Smooth muscle cell (in vitro differentiated cells): ENCODE measurements at regions not wholly inside any gene's neighbourhood (a gene's known extent, or its start where the extent isn't known, plus 50 kb on each side); places are given as distances from the start of the nearest gene placed in this dataset.
A peak's percentile ranks its signal among the peaks of the same experiment; 100 is the strongest.
"Not testable (repeated sequence)": the region's sequence is repeated elsewhere in the genome, so short reads cannot be mapped to it uniquely, and the experiment has no call there.

Source experiments
- DNase-seq: peaks from one replicate; lab custom pipeline; 2025; ENCODE audit not compliant: unreplicated experiment; lab: John Stamatoyannopoulos, UW
- H2AFZ ChIP-seq: fragments of 200-600 bp; sonication (generic); 2 replicates; pipeline ENCODE4 v1.6.0; 2016; ENCODE audit warnings: antibody characterized with exemption, low read depth, mild to moderate bottlenecking
- H3F3A ChIP-seq: fragments of 200-600 bp; sonication (generic); 2 replicates; pipeline ENCODE4 v1.6.0; 2017; ENCODE audit warnings: antibody characterized with exemption, low read depth
- H3K27ac ChIP-seq: fragments of 200-600 bp; sonication (generic); 2 replicates; pipeline ENCODE4 v1.5.1; 2016; ENCODE audit warnings: low read depth, mild to moderate bottlenecking
- H3K27me3 ChIP-seq: fragments of 200-600 bp; sonication (generic); 2 replicates; pipeline ENCODE4 v1.6.1; 2016; ENCODE audit warnings: low read depth, mild to moderate bottlenecking
- H3K36me3 ChIP-seq: fragments of 200-600 bp; sonication (generic); 2 replicates; pipeline ENCODE4 v1.5.1; 2016; ENCODE audit warnings: low read depth
- H3K4me1 ChIP-seq: fragments of 200-600 bp; sonication (generic); 2 replicates; pipeline ENCODE4 v1.5.1; 2016; ENCODE audit warnings: low read depth
- H3K4me2 ChIP-seq: fragments of 200-600 bp; sonication (generic); 2 replicates; pipeline ENCODE4 v1.6.0; 2016; ENCODE audit warnings: mild to moderate bottlenecking
- H3K4me3 ChIP-seq: fragments of 200-600 bp; sonication (generic); 2 replicates; pipeline ENCODE4 v1.5.1; 2016; ENCODE audit warnings: mild to moderate bottlenecking
- H3K79me2 ChIP-seq: fragments of 200-600 bp; sonication (generic); 2 replicates; pipeline ENCODE4 v1.6.0; 2016; ENCODE audit warnings: low read depth, mild to moderate bottlenecking
- H3K9ac ChIP-seq: fragments of 200-600 bp; sonication (generic); 2 replicates; pipeline ENCODE4 v1.6.0; 2016; ENCODE audit warnings: low read depth
- H3K9me3 ChIP-seq: fragments of 200-600 bp; sonication (generic); replicated peaks from 2 replicates; pipeline ENCODE4 v1.5.1; 2016; ENCODE audit warnings: low read depth
- H4K20me1 ChIP-seq: fragments of 200-600 bp; sonication (generic); 2 replicates; pipeline ENCODE4 v1.6.0; 2016; ENCODE audit warnings: low read depth
- WGBS: methylation state at CpG from one replicate; pipeline ENCODE4 v1.1.7; 2016; ENCODE audit warnings: low lambda C conversion rate; 5-methylcytosine and 5-hydroxymethylcytosine counted together
- TF ChIP-seq, protein P1 (sequence below): fragments of 200-600 bp; sonication (generic); IDR thresholded peaks from 2 replicates; pipeline ENCODE4 v1.5.1; 2017; ENCODE audit warnings: borderline replicate concordance, mild to moderate bottlenecking, antibody characterized with exemption; ENCODE audit not compliant: insufficient read depth, poor library complexity, severe bottlenecking

GRCh38 chr2:237236188-237236587 lies 150.5 kb downstream of the COPS8 start:
- WGBS = 31% methylated on average over 2 of the region's 2 CpGs

GRCh38 chr2:237238249-237238648 lies 152.6 kb downstream of the COPS8 start:
- no peaks in the 10 kb centered on the region for H4K20me1 ChIP-seq
- H2AFZ ChIP-seq = no peak overlapping the region
- no peaks in the 10 kb centered on the region for H3K79me2 ChIP-seq
- H3K9me3 ChIP-seq = no peaks in the 10 kb centered on the region
- no peaks in the 10 kb centered on the region for H3K27me3 ChIP-seq
- 88% methylated on average over 3 of the region's 3 CpGs for WGBS
- H3K4me2 ChIP-seq = no peak overlapping the region
- no peak overlapping the region for H3K27ac ChIP-seq
- TF ChIP-seq, protein P1, sequence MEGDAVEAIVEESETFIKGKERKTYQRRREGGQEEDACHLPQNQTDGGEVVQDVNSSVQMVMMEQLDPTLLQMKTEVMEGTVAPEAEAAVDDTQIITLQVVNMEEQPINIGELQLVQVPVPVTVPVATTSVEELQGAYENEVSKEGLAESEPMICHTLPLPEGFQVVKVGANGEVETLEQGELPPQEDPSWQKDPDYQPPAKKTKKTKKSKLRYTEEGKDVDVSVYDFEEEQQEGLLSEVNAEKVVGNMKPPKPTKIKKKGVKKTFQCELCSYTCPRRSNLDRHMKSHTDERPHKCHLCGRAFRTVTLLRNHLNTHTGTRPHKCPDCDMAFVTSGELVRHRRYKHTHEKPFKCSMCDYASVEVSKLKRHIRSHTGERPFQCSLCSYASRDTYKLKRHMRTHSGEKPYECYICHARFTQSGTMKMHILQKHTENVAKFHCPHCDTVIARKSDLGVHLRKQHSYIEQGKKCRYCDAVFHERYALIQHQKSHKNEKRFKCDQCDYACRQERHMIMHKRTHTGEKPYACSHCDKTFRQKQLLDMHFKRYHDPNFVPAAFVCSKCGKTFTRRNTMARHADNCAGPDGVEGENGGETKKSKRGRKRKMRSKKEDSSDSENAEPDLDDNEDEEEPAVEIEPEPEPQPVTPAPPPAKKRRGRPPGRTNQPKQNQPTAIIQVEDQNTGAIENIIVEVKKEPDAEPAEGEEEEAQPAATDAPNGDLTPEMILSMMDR = no peak
- no peak for DNase-seq
- no peaks in the 10 kb centered on the region for H3K36me3 ChIP-seq
- H3K4me3 ChIP-seq = no peak overlapping the region
- H3K9ac ChIP-seq = no peak overlapping the region
- peaks cover 12% of the 10 kb centered on the region for H3K4me1 ChIP-seq
- H3F3A ChIP-seq = peaks cover 25% of the 10 kb centered on the region

More at GRCh38 chr2:237236188-237236587, 150.5 kb downstream of the COPS8 start:
- H3K9me3 ChIP-seq = no peaks in the 10 kb centered on the region
- H3K36me3 ChIP-seq = no peaks in the 10 kb centered on the region
- peaks cover 12% of the 10 kb centered on the region for H3K4me1 ChIP-seq
- no peaks in the 10 kb centered on the region for H3K27me3 ChIP-seq
- DNase-seq = no peak
- H3K79me2 ChIP-seq = no peaks in the 10 kb centered on the region
- no peak overlapping the region for H2AFZ ChIP-seq
- no peaks in the 10 kb centered on the region for H4K20me1 ChIP-seq
- peak overlapping the region; percentile 98 for H3K27ac ChIP-seq
- H3K4me3 ChIP-seq = no peak overlapping the region
- TF ChIP-seq, protein P1 = no peak
- peak overlapping the region; percentile 42 for H3K4me2 ChIP-seq
- H3F3A ChIP-seq = peaks cover 30% of the 10 kb centered on the region
- peak overlapping the region; percentile 76 for H3K9ac ChIP-seq

DNA sequence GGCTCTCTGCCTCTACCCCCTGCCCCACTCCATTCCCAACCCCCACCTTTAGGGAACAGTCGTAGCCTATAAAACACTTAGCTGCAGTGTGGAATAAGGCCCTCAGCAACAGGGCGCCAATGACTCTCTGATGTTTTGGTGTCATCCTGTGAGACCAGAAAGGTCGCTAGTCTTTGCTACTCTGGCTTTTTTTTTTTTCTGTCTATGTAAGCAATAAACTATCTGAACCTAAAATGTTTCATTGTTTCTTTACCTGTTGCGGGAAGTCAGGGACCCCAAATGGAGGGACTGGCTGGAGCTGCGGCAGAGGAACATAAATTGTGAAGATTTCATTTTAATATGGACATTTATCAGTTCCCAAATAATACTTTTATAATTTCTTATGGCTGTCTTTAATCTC lies 154.6 kb downstream of the COPS8 start:
- no peak overlapping the region for H3K4me2 ChIP-seq
- no peak overlapping the region for H3K9ac ChIP-seq
- H3K27me3 ChIP-seq = no peaks in the 10 kb centered on the region
- no peaks in the 10 kb centered on the region for H3K9me3 ChIP-seq
- H3K27ac ChIP-seq = no peak overlapping the region
- no peak for DNase-seq
- H3K4me3 ChIP-seq = no peak overlapping the region
- no peaks in the 10 kb centered on the region for H4K20me1 ChIP-seq
- H3K36me3 ChIP-seq = no peaks in the 10 kb centered on the region
- H3K79me2 ChIP-seq = no peaks in the 10 kb centered on the region
- WGBS = 96% methylated on average over 5 of the region's 5 CpGs
- H2AFZ ChIP-seq = no peak overlapping the region
- TF ChIP-seq, protein P1 = no peak
- peaks cover 7% of the 10 kb centered on the region for H3F3A ChIP-seq
- H3K4me1 ChIP-seq = peaks cover 12% of the 10 kb centered on the region

DNA sequence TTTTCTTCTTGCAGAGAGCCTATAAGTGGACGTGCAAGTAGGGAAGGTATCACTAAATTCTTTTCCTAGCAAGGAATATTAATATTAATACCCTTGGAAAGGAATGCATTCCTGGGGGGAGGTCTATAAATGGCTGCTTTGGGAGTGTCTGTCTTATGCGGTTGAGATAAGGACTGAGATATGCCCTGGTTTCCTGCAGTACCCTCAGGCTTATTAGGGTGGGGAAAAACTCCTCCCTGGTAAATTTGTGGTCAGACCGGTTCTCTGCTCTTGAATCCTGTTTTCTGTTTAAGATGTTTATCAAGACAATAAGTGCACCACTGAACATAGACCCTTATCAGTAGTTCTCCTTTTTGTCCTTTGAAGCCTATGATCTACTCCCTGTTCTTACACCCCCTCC lies 155.2 kb downstream of the COPS8 start:
- not testable (repeated sequence) for H3K4me2 ChIP-seq
- 76% methylated on average over 3 of the region's 3 CpGs for WGBS

More for the DNA sequence above, 155.2 kb downstream of the COPS8 start:
- H3K4me3 ChIP-seq, DNase-seq, H3K27me3 ChIP-seq, H3K79me2 ChIP-seq, H3F3A ChIP-seq, H3K36me3 ChIP-seq, H3K9ac ChIP-seq, H4K20me1 ChIP-seq, H2AFZ ChIP-seq, H3K27ac ChIP-seq, H3K9me3 ChIP-seq: not testable (repeated sequence)
- peaks cover 11% of the 10 kb centered on the region for H3K4me1 ChIP-seq
